HEK293 (cell line): ENCODE measurements at regions not wholly inside any gene's neighbourhood (a gene's known extent, or its start where the extent isn't known, plus 50 kb on each side); places are given as distances from the start of the nearest gene placed in this dataset.

Experiments
- CTCF ChIA-PET: fragments of 350-600 bp; formaldehyde crosslinking; extraction: SDS; loops from one replicate; lab custom pipeline; 2021; ENCODE audit warnings: antibody characterized with exemption; lab: Yijun Ruan, JAX
- POLR2A ChIA-PET: fragments of 300-600 bp; formaldehyde crosslinking; extraction: SDS; loops from one replicate; lab custom pipeline; 2020; ENCODE audit warnings: antibody characterized with exemption, inconsistent platforms; lab: Yijun Ruan, JAX
- H3K27ac ChIP-seq: fragments of 200-500 bp; sonication (Bioruptor generic); 2 replicates; pipeline ENCODE4 v1.5.1; 2014; ENCODE audit warnings: low read depth, low read length, control low read depth, inconsistent platforms; ENCODE audit errors: extremely low read depth
- H3K36me3 ChIP-seq, 2 experiments: fragments of 200-500 bp in 1 of 2; sonication (Bioruptor generic) in 1 of 2; 1 replicate in 1 of 2; 2 replicates in 1 of 2; pipeline ENCODE4 v1.5.1; 2014 to 2017; ENCODE audit warnings: inconsistent platforms in 2 of 2, low read length in 2 of 2; ENCODE audit not compliant: control insufficient read depth in 2 of 2, insufficient read depth in 1 of 2
- H3K4me1 ChIP-seq: fragments of 200-500 bp; sonication (Bioruptor generic); 2 replicates; pipeline ENCODE4 v1.5.1; 2014; ENCODE audit warnings: mild to moderate bottlenecking, low read length, inconsistent platforms; ENCODE audit not compliant: control insufficient read depth, insufficient read depth
- H3K4me3 ChIP-seq: 2 replicates; pipeline ENCODE4 v1.5.1; 2011; ENCODE audit warnings: low read depth, mild to moderate bottlenecking, control low read depth, low read length, moderate library complexity
- H3K9me3 ChIP-seq: fragments of 200-500 bp; sonication (Bioruptor generic); 2 replicates; pipeline ENCODE4 v1.5.1; 2014; ENCODE audit warnings: low read depth, low read length, inconsistent platforms; ENCODE audit not compliant: control insufficient read depth, insufficient read depth
- BCL11A ChIP-seq: fragments of 450-650 bp; formaldehyde crosslinking; IDR thresholded peaks from 2 replicates; pipeline ENCODE4 v1.5.1; 2016; ENCODE audit warnings: low read depth, missing biosample characterization, missing genetic modification characterization
- BCL11B ChIP-seq: fragments of 450-650 bp; formaldehyde crosslinking; IDR thresholded peaks from 2 replicates; pipeline ENCODE4 v1.5.1; 2016; ENCODE audit warnings: low read depth, missing biosample characterization, missing genetic modification characterization
- MZF1 ChIP-seq: fragments of 450-650 bp; formaldehyde crosslinking; IDR thresholded peaks from 2 replicates; pipeline ENCODE4 v1.5.1; 2017; ENCODE audit warnings: missing biosample characterization, missing genetic modification characterization, borderline replicate concordance
- SALL2 ChIP-seq: fragments of 450-650 bp; formaldehyde crosslinking; IDR thresholded peaks from 2 replicates; pipeline ENCODE4 v1.5.0; 2017; ENCODE audit warnings: missing biosample characterization, mild to moderate bottlenecking, missing genetic modification characterization, borderline replicate concordance
- ZBTB8A ChIP-seq: fragments of 450-650 bp; formaldehyde crosslinking; IDR thresholded peaks from 2 replicates; pipeline ENCODE4 v1.5.1; 2016; ENCODE audit warnings: missing biosample characterization, missing genetic modification characterization
- ZNF211 ChIP-seq: fragments of 450-650 bp; formaldehyde crosslinking; IDR thresholded peaks from 2 replicates; pipeline ENCODE4 v1.5.1; 2016; ENCODE audit warnings: low read depth, missing biosample characterization, missing genetic modification characterization
- ZNF391 ChIP-seq: fragments of 450-650 bp; formaldehyde crosslinking; IDR thresholded peaks from 2 replicates; pipeline ENCODE4 v1.5.1; 2016; ENCODE audit warnings: low read depth, missing biosample characterization, missing genetic modification characterization, borderline replicate concordance
- ZNF521 ChIP-seq: fragments of 450-650 bp; formaldehyde crosslinking; IDR thresholded peaks from 2 replicates; pipeline ENCODE4 v1.5.1; 2017; ENCODE audit warnings: missing biosample characterization, mild to moderate bottlenecking, missing genetic modification characterization
- ZNF549 ChIP-seq: fragments of 450-650 bp; IDR thresholded peaks from 2 replicates; pipeline ENCODE4 v1.5.1; 2018; ENCODE audit warnings: missing biosample characterization, missing genetic modification characterization, mild to moderate bottlenecking, inconsistent platforms, moderate library complexity
- ZNF626 ChIP-seq: fragments of 450-650 bp; sonication (Bioruptor Pico); formaldehyde crosslinking; IDR thresholded peaks from 2 replicates; pipeline ENCODE4 v1.5.1; 2018; ENCODE audit warnings: missing biosample characterization, missing genetic modification characterization, inconsistent platforms
- ZNF768 ChIP-seq: fragments of 450-650 bp; formaldehyde crosslinking; IDR thresholded peaks from 2 replicates; pipeline ENCODE4 v1.5.1; 2018; ENCODE audit warnings: missing biosample characterization, mild to moderate bottlenecking, missing genetic modification characterization
- ZSCAN23 ChIP-seq: fragments of 450-650 bp; formaldehyde crosslinking; IDR thresholded peaks from 2 replicates; pipeline ENCODE4 v1.5.1; 2016; ENCODE audit warnings: missing biosample characterization, missing genetic modification characterization
- TF ChIP-seq, protein P1 (sequence below): fragments of 450-650 bp; formaldehyde crosslinking; IDR thresholded peaks from 2 replicates; pipeline ENCODE4 v1.5.1; 2016; ENCODE audit warnings: missing biosample characterization, missing genetic modification characterization, borderline replicate concordance
- TF ChIP-seq, protein P2 (sequence below): fragments of 450-650 bp; formaldehyde crosslinking; IDR thresholded peaks from 2 replicates; pipeline ENCODE4 v1.5.1; 2016; ENCODE audit warnings: missing biosample characterization, missing genetic modification characterization
- TF ChIP-seq, protein P3 (sequence below): fragments of 450-650 bp; formaldehyde crosslinking; conservative IDR thresholded peaks from 2 replicates; pipeline ENCODE4 v1.5.1; 2016; ENCODE audit warnings: low read depth, missing biosample characterization, missing genetic modification characterization
- TF ChIP-seq, protein P4 (sequence below): fragments of 450-650 bp; formaldehyde crosslinking; IDR thresholded peaks from 2 replicates; pipeline ENCODE4 v1.5.1; 2016; ENCODE audit warnings: missing biosample characterization, missing genetic modification characterization
- TF ChIP-seq, protein P5 (sequence below): fragments of 450-650 bp; formaldehyde crosslinking; IDR thresholded peaks from 2 replicates; pipeline ENCODE4 v1.5.1; 2016; ENCODE audit warnings: missing biosample characterization, missing genetic modification characterization
- TF ChIP-seq, protein P6 (sequence below): fragments of 450-650 bp; formaldehyde crosslinking; IDR thresholded peaks from 2 replicates; pipeline ENCODE4 v1.5.1; 2017; ENCODE audit warnings: missing biosample characterization, missing genetic modification characterization

DNA sequence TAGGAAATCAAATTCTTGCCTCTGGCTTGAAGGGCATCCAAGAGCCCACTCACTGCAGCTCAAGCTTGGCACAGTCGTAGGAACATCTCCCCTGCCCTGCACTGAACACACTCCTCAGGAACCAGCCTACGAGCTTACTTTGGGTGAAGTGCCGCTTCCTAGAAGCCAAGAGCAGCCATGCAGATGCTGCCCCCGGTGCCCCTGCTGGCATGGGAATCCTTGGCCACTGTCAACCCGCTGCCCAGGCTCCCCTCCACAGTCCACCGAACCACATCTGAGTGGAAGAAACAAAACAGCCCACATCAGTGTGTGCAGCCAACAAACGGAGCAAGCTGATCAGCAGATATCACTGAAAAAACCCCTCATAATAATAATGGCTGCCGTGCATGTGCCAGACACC lies 89.8 kb downstream of the TMEM215 start:
- Histone ChIP-seq H3K36me3 (no peaks in the 10 kb centered on the region), H3K27ac (no peak overlapping the region), H3K4me1 (no peaks in the 10 kb centered on the region), H3K4me3 (no peak overlapping the region), H3K9me3 (no peaks in the 10 kb centered on the region)
- POLR2A ChIA-PET: no interaction called here
- TF ChIP-seq ZNF391 (no peak), MZF1 (tag by site-specific recombination) (no peak), ZNF211 (tag by site-specific recombination) (no peak), ZNF768 (tag by site-specific recombination) (no peak), SALL2 (no peak), ZNF626 (tag by site-specific recombination) (no peak), ZNF521 (no peak), ZBTB8A (tag by site-specific recombination) (no peak), ZSCAN23 (tag by site-specific recombination) (no peak), ZNF549 (tag by site-specific recombination) (no peak), BCL11A (tag by site-specific recombination) (no peak), BCL11B (no peak)
- TF ChIP-seq, protein P1, sequence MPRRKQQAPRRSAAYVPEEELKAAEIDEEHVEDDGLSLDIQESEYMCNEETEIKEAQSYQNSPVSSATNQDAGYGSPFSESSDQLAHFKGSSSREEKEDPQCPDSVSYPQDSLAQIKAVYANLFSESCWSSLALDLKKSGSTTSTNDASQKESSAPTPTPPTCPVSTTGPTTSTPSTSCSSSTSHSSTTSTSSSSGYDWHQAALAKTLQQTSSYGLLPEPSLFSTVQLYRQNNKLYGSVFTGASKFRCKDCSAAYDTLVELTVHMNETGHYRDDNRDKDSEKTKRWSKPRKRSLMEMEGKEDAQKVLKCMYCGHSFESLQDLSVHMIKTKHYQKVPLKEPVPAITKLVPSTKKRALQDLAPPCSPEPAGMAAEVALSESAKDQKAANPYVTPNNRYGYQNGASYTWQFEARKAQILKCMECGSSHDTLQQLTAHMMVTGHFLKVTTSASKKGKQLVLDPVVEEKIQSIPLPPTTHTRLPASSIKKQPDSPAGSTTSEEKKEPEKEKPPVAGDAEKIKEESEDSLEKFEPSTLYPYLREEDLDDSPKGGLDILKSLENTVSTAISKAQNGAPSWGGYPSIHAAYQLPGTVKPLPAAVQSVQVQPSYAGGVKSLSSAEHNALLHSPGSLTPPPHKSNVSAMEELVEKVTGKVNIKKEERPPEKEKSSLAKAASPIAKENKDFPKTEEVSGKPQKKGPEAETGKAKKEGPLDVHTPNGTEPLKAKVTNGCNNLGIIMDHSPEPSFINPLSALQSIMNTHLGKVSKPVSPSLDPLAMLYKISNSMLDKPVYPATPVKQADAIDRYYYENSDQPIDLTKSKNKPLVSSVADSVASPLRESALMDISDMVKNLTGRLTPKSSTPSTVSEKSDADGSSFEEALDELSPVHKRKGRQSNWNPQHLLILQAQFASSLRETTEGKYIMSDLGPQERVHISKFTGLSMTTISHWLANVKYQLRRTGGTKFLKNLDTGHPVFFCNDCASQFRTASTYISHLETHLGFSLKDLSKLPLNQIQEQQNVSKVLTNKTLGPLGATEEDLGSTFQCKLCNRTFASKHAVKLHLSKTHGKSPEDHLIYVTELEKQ (tag by site-specific recombination): no peak
- TF ChIP-seq, protein P2, sequence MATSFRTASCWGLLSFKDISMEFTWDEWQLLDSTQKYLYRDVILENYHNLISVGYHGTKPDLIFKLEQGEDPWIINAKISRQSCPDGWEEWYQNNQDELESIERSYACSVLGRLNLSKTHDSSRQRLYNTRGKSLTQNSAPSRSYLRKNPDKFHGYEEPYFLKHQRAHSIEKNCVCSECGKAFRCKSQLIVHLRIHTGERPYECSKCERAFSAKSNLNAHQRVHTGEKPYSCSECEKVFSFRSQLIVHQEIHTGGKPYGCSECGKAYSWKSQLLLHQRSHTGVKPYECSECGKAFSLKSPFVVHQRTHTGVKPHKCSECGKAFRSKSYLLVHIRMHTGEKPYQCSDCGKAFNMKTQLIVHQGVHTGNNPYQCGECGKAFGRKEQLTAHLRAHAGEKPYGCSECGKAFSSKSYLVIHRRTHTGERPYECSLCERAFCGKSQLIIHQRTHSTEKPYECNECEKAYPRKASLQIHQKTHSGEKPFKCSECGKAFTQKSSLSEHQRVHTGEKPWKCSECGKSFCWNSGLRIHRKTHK (tag by site-specific recombination): no peak
- TF ChIP-seq, protein P3, sequence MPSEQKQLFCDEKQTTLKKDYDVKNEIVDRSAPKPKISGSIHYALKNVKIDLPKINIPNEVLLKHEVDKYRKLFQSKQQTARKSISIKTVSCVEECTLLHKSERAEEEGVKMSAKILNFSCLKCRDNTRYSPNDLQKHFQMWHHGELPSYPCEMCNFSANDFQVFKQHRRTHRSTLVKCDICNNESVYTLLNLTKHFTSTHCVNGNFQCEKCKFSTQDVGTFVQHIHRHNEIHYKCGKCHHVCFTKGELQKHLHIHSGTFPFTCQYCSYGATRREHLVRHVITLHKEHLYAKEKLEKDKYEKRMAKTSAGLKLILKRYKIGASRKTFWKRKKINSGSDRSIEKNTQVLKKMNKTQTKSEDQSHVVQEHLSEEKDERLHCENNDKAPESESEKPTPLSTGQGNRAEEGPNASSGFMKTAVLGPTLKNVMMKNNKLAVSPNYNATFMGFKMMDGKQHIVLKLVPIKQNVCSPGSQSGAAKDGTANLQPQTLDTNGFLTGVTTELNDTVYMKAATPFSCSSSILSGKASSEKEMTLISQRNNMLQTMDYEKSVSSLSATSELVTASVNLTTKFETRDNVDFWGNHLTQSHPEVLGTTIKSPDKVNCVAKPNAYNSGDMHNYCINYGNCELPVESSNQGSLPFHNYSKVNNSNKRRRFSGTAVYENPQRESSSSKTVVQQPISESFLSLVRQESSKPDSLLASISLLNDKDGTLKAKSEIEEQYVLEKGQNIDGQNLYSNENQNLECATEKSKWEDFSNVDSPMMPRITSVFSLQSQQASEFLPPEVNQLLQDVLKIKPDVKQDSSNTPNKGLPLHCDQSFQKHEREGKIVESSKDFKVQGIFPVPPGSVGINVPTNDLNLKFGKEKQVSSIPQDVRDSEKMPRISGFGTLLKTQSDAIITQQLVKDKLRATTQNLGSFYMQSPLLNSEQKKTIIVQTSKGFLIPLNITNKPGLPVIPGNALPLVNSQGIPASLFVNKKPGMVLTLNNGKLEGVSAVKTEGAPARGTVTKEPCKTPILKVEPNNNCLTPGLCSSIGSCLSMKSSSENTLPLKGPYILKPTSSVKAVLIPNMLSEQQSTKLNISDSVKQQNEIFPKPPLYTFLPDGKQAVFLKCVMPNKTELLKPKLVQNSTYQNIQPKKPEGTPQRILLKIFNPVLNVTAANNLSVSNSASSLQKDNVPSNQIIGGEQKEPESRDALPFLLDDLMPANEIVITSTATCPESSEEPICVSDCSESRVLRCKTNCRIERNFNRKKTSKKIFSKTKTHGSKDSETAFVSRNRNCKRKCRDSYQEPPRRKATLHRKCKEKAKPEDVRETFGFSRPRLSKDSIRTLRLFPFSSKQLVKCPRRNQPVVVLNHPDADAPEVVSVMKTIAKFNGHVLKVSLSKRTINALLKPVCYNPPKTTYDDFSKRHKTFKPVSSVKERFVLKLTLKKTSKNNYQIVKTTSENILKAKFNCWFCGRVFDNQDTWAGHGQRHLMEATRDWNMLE: no peak
- TF ChIP-seq, protein P4, sequence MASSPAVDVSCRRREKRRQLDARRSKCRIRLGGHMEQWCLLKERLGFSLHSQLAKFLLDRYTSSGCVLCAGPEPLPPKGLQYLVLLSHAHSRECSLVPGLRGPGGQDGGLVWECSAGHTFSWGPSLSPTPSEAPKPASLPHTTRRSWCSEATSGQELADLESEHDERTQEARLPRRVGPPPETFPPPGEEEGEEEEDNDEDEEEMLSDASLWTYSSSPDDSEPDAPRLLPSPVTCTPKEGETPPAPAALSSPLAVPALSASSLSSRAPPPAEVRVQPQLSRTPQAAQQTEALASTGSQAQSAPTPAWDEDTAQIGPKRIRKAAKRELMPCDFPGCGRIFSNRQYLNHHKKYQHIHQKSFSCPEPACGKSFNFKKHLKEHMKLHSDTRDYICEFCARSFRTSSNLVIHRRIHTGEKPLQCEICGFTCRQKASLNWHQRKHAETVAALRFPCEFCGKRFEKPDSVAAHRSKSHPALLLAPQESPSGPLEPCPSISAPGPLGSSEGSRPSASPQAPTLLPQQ (tag by site-specific recombination): no peak
- TF ChIP-seq, protein P5, sequence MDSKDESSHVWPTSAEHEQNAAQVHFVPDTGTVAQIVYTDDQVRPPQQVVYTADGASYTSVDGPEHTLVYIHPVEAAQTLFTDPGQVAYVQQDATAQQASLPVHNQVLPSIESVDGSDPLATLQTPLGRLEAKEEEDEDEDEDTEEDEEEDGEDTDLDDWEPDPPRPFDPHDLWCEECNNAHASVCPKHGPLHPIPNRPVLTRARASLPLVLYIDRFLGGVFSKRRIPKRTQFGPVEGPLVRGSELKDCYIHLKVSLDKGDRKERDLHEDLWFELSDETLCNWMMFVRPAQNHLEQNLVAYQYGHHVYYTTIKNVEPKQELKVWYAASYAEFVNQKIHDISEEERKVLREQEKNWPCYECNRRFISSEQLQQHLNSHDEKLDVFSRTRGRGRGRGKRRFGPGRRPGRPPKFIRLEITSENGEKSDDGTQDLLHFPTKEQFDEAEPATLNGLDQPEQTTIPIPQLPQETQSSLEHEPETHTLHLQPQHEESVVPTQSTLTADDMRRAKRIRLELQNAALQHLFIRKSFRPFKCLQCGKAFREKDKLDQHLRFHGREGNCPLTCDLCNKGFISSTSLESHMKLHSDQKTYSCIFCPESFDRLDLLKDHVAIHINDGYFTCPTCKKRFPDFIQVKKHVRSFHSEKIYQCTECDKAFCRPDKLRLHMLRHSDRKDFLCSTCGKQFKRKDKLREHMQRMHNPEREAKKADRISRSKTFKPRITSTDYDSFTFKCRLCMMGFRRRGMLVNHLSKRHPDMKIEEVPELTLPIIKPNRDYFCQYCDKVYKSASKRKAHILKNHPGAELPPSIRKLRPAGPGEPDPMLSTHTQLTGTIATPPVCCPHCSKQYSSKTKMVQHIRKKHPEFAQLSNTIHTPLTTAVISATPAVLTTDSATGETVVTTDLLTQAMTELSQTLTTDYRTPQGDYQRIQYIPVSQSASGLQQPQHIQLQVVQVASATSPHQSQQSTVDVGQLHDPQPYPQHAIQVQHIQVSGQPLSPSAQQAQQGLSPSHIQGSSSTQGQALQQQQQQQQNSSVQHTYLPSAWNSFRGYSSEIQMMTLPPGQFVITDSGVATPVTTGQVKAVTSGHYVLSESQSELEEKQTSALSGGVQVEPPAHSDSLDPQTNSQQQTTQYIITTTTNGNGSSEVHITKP (tag by site-specific recombination): no peak
- TF ChIP-seq, protein P6, sequence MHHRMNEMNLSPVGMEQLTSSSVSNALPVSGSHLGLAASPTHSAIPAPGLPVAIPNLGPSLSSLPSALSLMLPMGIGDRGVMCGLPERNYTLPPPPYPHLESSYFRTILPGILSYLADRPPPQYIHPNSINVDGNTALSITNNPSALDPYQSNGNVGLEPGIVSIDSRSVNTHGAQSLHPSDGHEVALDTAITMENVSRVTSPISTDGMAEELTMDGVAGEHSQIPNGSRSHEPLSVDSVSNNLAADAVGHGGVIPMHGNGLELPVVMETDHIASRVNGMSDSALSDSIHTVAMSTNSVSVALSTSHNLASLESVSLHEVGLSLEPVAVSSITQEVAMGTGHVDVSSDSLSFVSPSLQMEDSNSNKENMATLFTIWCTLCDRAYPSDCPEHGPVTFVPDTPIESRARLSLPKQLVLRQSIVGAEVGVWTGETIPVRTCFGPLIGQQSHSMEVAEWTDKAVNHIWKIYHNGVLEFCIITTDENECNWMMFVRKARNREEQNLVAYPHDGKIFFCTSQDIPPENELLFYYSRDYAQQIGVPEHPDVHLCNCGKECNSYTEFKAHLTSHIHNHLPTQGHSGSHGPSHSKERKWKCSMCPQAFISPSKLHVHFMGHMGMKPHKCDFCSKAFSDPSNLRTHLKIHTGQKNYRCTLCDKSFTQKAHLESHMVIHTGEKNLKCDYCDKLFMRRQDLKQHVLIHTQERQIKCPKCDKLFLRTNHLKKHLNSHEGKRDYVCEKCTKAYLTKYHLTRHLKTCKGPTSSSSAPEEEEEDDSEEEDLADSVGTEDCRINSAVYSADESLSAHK (tag by site-specific recombination): no peak
- CTCF ChIA-PET: no interaction called here
